ENCODE measurements at regions not wholly inside any gene's neighbourhood (a gene's known extent, or its start where the extent isn't known, plus 50 kb on each side); places are given as distances from the start of the nearest gene placed in this dataset.

DNA sequence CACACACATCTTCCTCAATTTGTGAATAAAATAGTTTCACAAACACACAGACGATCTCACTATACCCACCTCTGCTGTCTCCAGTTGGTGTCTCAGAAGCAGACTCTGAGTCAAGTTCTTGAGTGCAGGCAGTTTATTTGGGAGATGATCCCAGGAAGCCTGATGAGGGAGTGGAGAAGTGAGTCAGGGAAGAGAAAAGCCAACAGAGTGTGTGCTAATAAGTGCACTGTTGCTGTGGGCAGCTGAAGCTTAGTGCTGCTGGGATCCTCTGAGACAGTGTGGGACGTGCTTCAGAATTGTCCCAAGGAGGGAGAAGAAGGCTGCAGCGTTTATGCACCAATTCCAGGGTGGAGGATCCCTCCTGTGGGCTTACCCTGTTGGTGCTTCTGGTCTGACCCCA lies 423.2 kb upstream of the C16orf82 start:
- intact Hi-C loops (cut with micrococcal nuclease): no loop called here
- H3K27me3 ChIP-seq (ENCODE audit: control insufficient read depth in 2 of 2, insufficient read depth in 2 of 2, low read length in 2 of 2): no peaks in the 10 kb centered on the region; a peak in 1 of 5 replicates
- no peak for FAIRE-seq
- CTCF ChIA-PET (ENCODE audit: low intra/inter-chr PET ratio): no interaction called here
- H3K9ac ChIP-seq (ENCODE audit: insufficient read depth in 1 of 2, low read depth in 2 of 2, low read length in 2 of 2): no peak overlapping the region
- no peaks in the 10 kb centered on the region for H3K4me1 ChIP-seq (replicated peaks in 1 of 2; ENCODE audit: control insufficient read depth in 2 of 2, insufficient read depth in 2 of 2, low read length in 2 of 2)
- DNase-seq (ENCODE audit: extremely low read depth in 1 of 4, low spot score in 3 of 4): no peak
- no peaks in the 10 kb centered on the region; the same call in 1 of the 2 replicates for H4K20me1 ChIP-seq (replicated peaks; ENCODE audit: control insufficient read depth, insufficient read depth, low read length)
- H2AFZ ChIP-seq (ENCODE audit: low read depth, low read length): no peak overlapping the region
- no TSS peak for BruUV-seq (replicated peaks)
- POLR2A ChIA-PET: no interaction called here
- no peak overlapping the region for H3K4me3 ChIP-seq
- H3K27ac ChIP-seq (ENCODE audit: extremely low read depth, low read depth, low read length): no peak overlapping the region
- 0% methylated on average over 3 of the region's 3 CpGs for WGBS (ENCODE audit: insufficient coverage, low coverage, missing lambda C conversion rate)
- no peaks in the 10 kb centered on the region for H3K79me2 ChIP-seq (ENCODE audit: control insufficient read depth, insufficient read depth, low read length)
- H3K9me1 ChIP-seq (ENCODE audit: control insufficient read depth, insufficient read depth, low read length): no peaks in the 10 kb centered on the region
- ATAC-seq: no peak
- H3K36me3 ChIP-seq (ENCODE audit: control insufficient read depth, insufficient read depth, low read length): no peaks in the 10 kb centered on the region
- TF ChIP-seq SMC3 (conservative IDR thresholded peaks at IDR 0.05; ENCODE audit: insufficient read depth, low read depth, low read length) (no peak), DDX20 (tag; IDR thresholded peaks at IDR 0.05; ENCODE audit: low read depth) (no peak)
- H3K4me2 ChIP-seq (ENCODE audit: insufficient read depth, low read length): no peak overlapping the region
- in situ Hi-C loops (cut with MboI): no loop called here
- H3K9me3 ChIP-seq (replicated peaks; ENCODE audit: control insufficient read depth, insufficient read depth, low read depth, low read length): no peaks in the 10 kb centered on the region

DNA sequence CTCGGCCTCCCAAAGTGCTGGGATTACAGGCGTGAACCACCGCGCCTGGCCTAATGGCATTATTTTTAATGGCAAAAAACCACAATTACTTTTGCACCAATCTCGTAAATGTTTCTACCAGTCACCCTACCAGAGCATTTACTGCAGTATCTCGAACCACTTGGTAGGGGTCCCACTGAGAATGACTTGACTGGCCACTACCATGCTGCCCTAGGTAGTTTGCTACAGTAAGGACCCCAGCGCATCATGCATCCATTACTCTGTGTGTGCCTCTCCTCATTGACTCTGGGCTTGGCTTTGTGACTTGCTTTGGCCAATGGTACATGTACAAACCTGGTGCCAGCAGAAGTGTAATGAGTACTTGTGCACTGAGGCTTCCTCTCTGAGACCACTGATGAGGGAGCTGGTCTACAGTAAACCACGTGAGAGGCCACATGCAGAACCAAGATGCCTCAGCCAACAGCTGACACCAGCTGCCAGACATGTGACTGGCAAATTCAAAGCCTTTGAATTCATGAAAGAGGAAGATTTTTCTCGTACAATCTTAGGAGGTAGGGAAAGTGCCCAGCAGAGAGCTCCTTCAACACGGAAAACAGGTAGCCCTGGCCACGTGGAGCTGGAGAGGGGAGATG lies 421.7 kb upstream of the C16orf82 start:
- WGBS (ENCODE audit: insufficient coverage, low coverage, missing lambda C conversion rate): 2% methylated on average over 11 of the region's 11 CpGs
- Histone ChIP-seq H2AFZ (ENCODE audit: low read depth, low read length) (no peak overlapping the region), H4K20me1 (replicated peaks; ENCODE audit: control insufficient read depth, insufficient read depth, low read length) (no peaks in the 10 kb centered on the region), H3K36me3 (ENCODE audit: control insufficient read depth, insufficient read depth, low read length) (no peaks in the 10 kb centered on the region), H3K9ac (ENCODE audit: insufficient read depth in 1 of 2, low read depth in 2 of 2, low read length in 2 of 2) (no peak overlapping the region), H3K4me2 (ENCODE audit: insufficient read depth, low read length) (no peak overlapping the region), H3K4me3 (no peak overlapping the region), H3K4me1 (replicated peaks in 1 of 2; ENCODE audit: control insufficient read depth in 2 of 2, insufficient read depth in 2 of 2, low read length in 2 of 2) (no peaks in the 10 kb centered on the region), H3K27me3 (ENCODE audit: control insufficient read depth in 2 of 2, insufficient read depth in 2 of 2, low read length in 2 of 2) (no peaks in the 10 kb centered on the region; a peak in 1 of 5 replicates), H3K9me3 (replicated peaks; ENCODE audit: control insufficient read depth, insufficient read depth, low read depth, low read length) (no peaks in the 10 kb centered on the region), H3K27ac (ENCODE audit: extremely low read depth, low read depth, low read length) (no peak overlapping the region), H3K9me1 (ENCODE audit: control insufficient read depth, insufficient read depth, low read length) (no peaks in the 10 kb centered on the region), H3K79me2 (ENCODE audit: control insufficient read depth, insufficient read depth, low read length) (no peaks in the 10 kb centered on the region)
- POLR2A ChIA-PET: interaction anchor here (0.5 to 1.4 kb wide), 3 partner anchors 10 to 924 kb away, joined by 3 to 5 read pairs (median 3); no protein-coding TSS in a partner anchor
- in situ Hi-C loops (cut with MboI): no loop called here
- no peak for DNase-seq (ENCODE audit: extremely low read depth in 1 of 4, low spot score in 3 of 4)
- intact Hi-C loops (cut with micrococcal nuclease): loop anchor here (1.0 kb wide), 1 partner anchor 807 kb away; no protein-coding TSS in a partner anchor
- no peak for ATAC-seq
- CTCF ChIA-PET (ENCODE audit: low intra/inter-chr PET ratio): no interaction called here
- no TSS peak for BruUV-seq (replicated peaks)
- no peak for FAIRE-seq
- no peak for TF ChIP-seq ZNF668 (CRISPR knock-in tag; IDR thresholded peaks at IDR 0.05)
- TF ChIP-seq SRSF9 (IDR thresholded peaks at IDR 0.05; ENCODE audit: borderline replicate concordance, low read depth, low read length): no peak
- TF ChIP-seq NCOA4 (IDR thresholded peaks at IDR 0.05; ENCODE audit: partially characterized antibody): no peak
- TF ChIP-seq ZNF695 (CRISPR knock-in tag; IDR thresholded peaks at IDR 0.05): no peak
- no peak for TF ChIP-seq PPARD (CRISPR knock-in tag; IDR thresholded peaks at IDR 0.05)
- no peak for TF ChIP-seq ZFP1 (CRISPR knock-in tag; IDR thresholded peaks at IDR 0.05)
- no peak for TF ChIP-seq ZFPM2 (CRISPR knock-in tag; IDR thresholded peaks at IDR 0.05)
- no peak for TF ChIP-seq ETV5 (CRISPR knock-in tag; IDR thresholded peaks at IDR 0.05; ENCODE audit: low read depth)
- no peak for TF ChIP-seq ZNF253 (CRISPR knock-in tag; conservative IDR thresholded peaks at IDR 0.05)
- TF ChIP-seq, protein P1, sequence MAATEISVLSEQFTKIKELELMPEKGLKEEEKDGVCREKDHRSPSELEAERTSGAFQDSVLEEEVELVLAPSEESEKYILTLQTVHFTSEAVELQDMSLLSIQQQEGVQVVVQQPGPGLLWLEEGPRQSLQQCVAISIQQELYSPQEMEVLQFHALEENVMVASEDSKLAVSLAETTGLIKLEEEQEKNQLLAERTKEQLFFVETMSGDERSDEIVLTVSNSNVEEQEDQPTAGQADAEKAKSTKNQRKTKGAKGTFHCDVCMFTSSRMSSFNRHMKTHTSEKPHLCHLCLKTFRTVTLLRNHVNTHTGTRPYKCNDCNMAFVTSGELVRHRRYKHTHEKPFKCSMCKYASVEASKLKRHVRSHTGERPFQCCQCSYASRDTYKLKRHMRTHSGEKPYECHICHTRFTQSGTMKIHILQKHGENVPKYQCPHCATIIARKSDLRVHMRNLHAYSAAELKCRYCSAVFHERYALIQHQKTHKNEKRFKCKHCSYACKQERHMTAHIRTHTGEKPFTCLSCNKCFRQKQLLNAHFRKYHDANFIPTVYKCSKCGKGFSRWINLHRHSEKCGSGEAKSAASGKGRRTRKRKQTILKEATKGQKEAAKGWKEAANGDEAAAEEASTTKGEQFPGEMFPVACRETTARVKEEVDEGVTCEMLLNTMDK (IDR thresholded peaks at IDR 0.05; ENCODE audit: borderline replicate concordance, insufficient read depth, low read depth, low read length, poor library complexity, severe bottlenecking): no peak
- no peak for TF ChIP-seq MYBL2 (IDR thresholded peaks at IDR 0.05; ENCODE audit: low read depth)
- no peak for TF ChIP-seq MYBL2 (CRISPR knock-in tag; IDR thresholded peaks at IDR 0.05; ENCODE audit: borderline replicate concordance)
- no peak for TF ChIP-seq MED1 (CRISPR knock-in tag; IDR thresholded peaks at IDR 0.05; ENCODE audit: borderline replicate concordance)
- TF ChIP-seq MTA3 (IDR thresholded peaks at IDR 0.05; ENCODE audit: borderline replicate concordance): no peak
